Thyroid gland (tissue), 4 donors: ENCODE measurements at regions not wholly inside any gene's neighbourhood (a gene's known extent, or its start where the extent isn't known, plus 50 kb on each side); places are given as distances from the start of the nearest gene placed in this dataset.

Source experiments
- CTCF ChIP-seq, 6 experiments: fragments of 200-600 bp in 3 of 6; fragments of 450-650 bp in 3 of 6; sonication (generic) in 3 of 6; IDR thresholded peaks; one replicate each; pipeline ENCODE4 v1.5.1; 2016 to 2019; ENCODE audit warnings: antibody characterized with exemption in 6 of 6, mild to moderate bottlenecking in 2 of 6, inconsistent platforms in 1 of 6, moderate library complexity in 1 of 6
- POLR2A ChIP-seq, 2 donors: fragments of 450-650 bp; IDR thresholded peaks; one replicate each; pipeline ENCODE4 v1.6.1; 2017; ENCODE audit warnings: antibody characterized with exemption in 2 of 2, mild to moderate bottlenecking in 2 of 2, moderate library complexity in 1 of 2

- no peak for TF ChIP-seq CTCF (IDR thresholded peaks at IDR 0.05)
- TF ChIP-seq POLR2A (IDR thresholded peaks at IDR 0.05): no peak
These were observed 51.5 kb upstream of the TWIST2 start for GRCh38 chr2:238796223-238796885.
